DND-41 (cell line): ENCODE measurements at regions not wholly inside any gene's neighbourhood (a gene's known extent, or its start where the extent isn't known, plus 50 kb on each side); places are given as distances from the start of the nearest gene placed in this dataset.
"Not testable (repeated sequence)": the region's sequence is repeated elsewhere in the genome, so short reads cannot be mapped to it uniquely, and the experiment has no call there.

Experiments used
- ATAC-seq: fragments of 200-7000 bp; cut with Tn5 transposase; 3 replicates; pipeline ENCODE4 v1.9.1; 2021; ENCODE audit warnings: low read depth; ENCODE audit not compliant: insufficient read depth
- DNase-seq: peaks from one replicate; pipeline ENCODE4 v3.0.0-alpha.2; 2020
- H2AFZ ChIP-seq: 2 replicates; pipeline ENCODE4 v1.6.0; 2012; ENCODE audit warnings: low read depth, low read length
- H3K27ac ChIP-seq: 2 replicates; pipeline ENCODE4 v1.5.1; 2012; ENCODE audit warnings: low read length, inconsistent platforms
- H3K27me3 ChIP-seq: fragments of 200-600 bp; sonication (generic); 2 replicates; pipeline ENCODE4 v1.6.0; 2012; ENCODE audit warnings: low read length, mild to moderate bottlenecking, inconsistent platforms; ENCODE audit not compliant: insufficient read depth, poor library complexity
- H3K36me3 ChIP-seq: 2 replicates; pipeline ENCODE4 v1.5.1; 2012; ENCODE audit warnings: low read length, inconsistent platforms; ENCODE audit not compliant: insufficient read depth
- H3K4me1 ChIP-seq: 2 replicates; pipeline ENCODE4 v1.5.1; 2012; ENCODE audit warnings: mild to moderate bottlenecking, low read length; ENCODE audit not compliant: insufficient read depth
- H3K4me2 ChIP-seq: 2 replicates; pipeline ENCODE4 v1.6.0; 2012; ENCODE audit warnings: mild to moderate bottlenecking, moderate library complexity, low read length, inconsistent platforms; ENCODE audit not compliant: insufficient read depth
- H3K4me3 ChIP-seq, 2 experiments: fragments of 200-600 bp in 1 of 2; shearing (Covaris generic) in 1 of 2; 2 replicates each; pipeline ENCODE4 v1.5.1; 2012 to 2016; ENCODE audit warnings: inconsistent platforms in 2 of 2, low read length in 2 of 2, mild to moderate bottlenecking in 2 of 2, low read depth in 1 of 2, moderate library complexity in 1 of 2
- H3K79me2 ChIP-seq: 2 replicates; pipeline ENCODE4 v1.6.0; 2012; ENCODE audit warnings: low read length, inconsistent platforms; ENCODE audit not compliant: insufficient read depth
- H3K9ac ChIP-seq: 2 replicates; pipeline ENCODE4 v1.6.0; 2012; ENCODE audit warnings: low read depth, mild to moderate bottlenecking, inconsistent platforms, low read length, moderate library complexity
- H3K9me3 ChIP-seq: 2 replicates; pipeline ENCODE4 v1.5.1; 2012; ENCODE audit warnings: low read length, moderate library complexity, mild to moderate bottlenecking, inconsistent platforms; ENCODE audit not compliant: insufficient read depth, severe bottlenecking
- H4K20me1 ChIP-seq: 2 replicates; pipeline ENCODE4 v1.6.0; 2012; ENCODE audit warnings: low read length; ENCODE audit not compliant: insufficient read depth
- CTCF ChIP-seq: IDR thresholded peaks from 2 replicates; pipeline ENCODE4 v1.5.1; 2012; ENCODE audit warnings: borderline replicate concordance, low read length, moderate library complexity, mild to moderate bottlenecking; ENCODE audit not compliant: poor library complexity, severe bottlenecking; ENCODE audit errors: extremely low read depth
- EZH2 ChIP-seq: IDR thresholded peaks from 3 replicates; pipeline ENCODE4 v1.6.1; 2012; ENCODE audit warnings: borderline replicate concordance, low read depth, mild to moderate bottlenecking, moderate library complexity, low read length, inconsistent platforms; ENCODE audit not compliant: severe bottlenecking

DNA sequence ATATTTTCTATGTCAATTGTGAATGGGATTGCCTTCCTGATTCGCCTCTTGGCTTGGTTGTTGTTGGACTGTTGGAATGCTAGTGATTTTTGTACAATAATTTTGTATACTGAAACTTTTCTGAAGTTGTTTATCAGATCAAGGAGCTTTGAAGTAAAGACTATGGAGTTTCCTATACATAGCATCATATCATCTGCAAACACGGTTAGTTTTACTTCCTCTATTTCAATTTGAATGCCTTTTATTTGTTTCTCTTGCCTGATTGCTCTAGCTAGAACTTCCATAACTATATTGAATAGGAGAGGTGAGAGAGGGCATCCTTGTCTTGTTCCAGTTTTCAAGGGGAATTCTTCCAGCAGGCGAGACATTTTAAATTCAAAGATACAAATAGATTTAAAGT lies 226.5 kb downstream of the FBXO8 start:
- TF ChIP-seq EZH2 (no peak), CTCF (no peak)
- Histone ChIP-seq H3K36me3 (no peaks in the 10 kb centered on the region), H3K4me3 (no peak overlapping the region), H4K20me1 (no peaks in the 10 kb centered on the region), H3K4me1 (no peaks in the 10 kb centered on the region), H3K9ac (no peak overlapping the region), H2AFZ (no peak overlapping the region), H3K79me2 (no peaks in the 10 kb centered on the region), H3K27me3 (no peaks in the 10 kb centered on the region), H3K4me2 (no peak overlapping the region), H3K27ac (no peak overlapping the region), H3K9me3 (no peaks in the 10 kb centered on the region)
- ATAC-seq (no peak), DNase-seq (no peak)

DNA sequence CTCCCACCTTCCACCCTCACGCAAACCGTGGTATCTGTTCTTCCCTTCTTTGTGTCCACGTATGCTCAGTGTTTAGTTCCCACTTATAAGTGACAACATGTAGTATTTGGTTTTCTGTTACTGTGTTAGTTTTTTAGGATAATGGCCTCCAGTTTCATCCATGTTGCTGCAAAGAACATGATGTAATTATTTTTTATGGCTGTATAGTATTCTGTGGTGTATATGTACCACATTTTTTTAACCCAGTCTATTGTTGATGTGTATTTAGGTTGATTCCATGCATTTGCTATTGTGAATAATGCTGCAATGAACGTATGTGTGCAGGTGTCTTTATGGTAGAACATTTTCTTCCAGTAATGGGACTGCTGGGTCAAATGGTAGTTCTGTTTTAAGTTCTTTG lies 228.1 kb downstream of the FBXO8 start:
- Histone ChIP-seq H3K4me3 (no peak overlapping the region), H3K79me2 (no peaks in the 10 kb centered on the region), H4K20me1 (no peaks in the 10 kb centered on the region), H3K9ac (no peak overlapping the region), H3K4me2 (no peak overlapping the region), H3K27ac (no peak overlapping the region), H3K9me3 (no peaks in the 10 kb centered on the region), H3K27me3 (no peaks in the 10 kb centered on the region), H2AFZ (no peak overlapping the region), H3K4me1 (no peaks in the 10 kb centered on the region), H3K36me3 (no peaks in the 10 kb centered on the region)
- no peak for DNase-seq
- ATAC-seq: no peak
- TF ChIP-seq EZH2: no peak
- TF ChIP-seq CTCF: no peak

- H3K9me3 ChIP-seq: no peaks in the 10 kb centered on the region
- no peak overlapping the region for H2AFZ ChIP-seq
- no peaks in the 10 kb centered on the region for H4K20me1 ChIP-seq
- ATAC-seq: no peak
- H3K36me3 ChIP-seq: no peaks in the 10 kb centered on the region
- no peaks in the 10 kb centered on the region for H3K4me1 ChIP-seq
- H3K9ac ChIP-seq: no peak overlapping the region
- H3K4me3 ChIP-seq: no peak overlapping the region
- H3K79me2 ChIP-seq: no peaks in the 10 kb centered on the region
- TF ChIP-seq EZH2 (no peak), CTCF (no peak)
- no peak overlapping the region for H3K4me2 ChIP-seq
- no peak for DNase-seq
- no peaks in the 10 kb centered on the region for H3K27me3 ChIP-seq
- no peak overlapping the region for H3K27ac ChIP-seq
Measured at GRCh38 chr4:174053895-174054294, 229.6 kb downstream of the FBXO8 start.

DNA sequence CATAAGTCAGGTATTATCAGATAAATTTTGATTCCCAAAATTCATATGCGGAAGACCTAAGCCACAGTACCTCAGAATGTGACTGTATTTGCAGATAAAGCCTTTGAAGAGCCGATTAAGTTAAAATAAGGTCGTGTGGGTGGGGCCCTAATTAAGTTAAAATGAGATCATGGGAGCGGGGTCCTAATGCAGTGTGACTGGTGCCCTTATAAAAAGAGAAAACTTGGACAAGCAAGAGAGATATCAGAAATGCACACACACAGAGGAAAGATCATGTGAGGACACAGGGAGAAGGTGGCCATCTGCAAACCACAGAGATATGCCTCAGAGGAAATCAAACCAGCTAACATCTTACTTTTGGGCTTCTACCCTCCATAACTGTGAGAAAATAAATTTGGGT lies 236.1 kb downstream of the FBXO8 start:
- H3K36me3 ChIP-seq: no peaks in the 10 kb centered on the region
- H3K9me3 ChIP-seq: no peaks in the 10 kb centered on the region
- TF ChIP-seq EZH2: no peak
- DNase-seq: no peak
- no peaks in the 10 kb centered on the region for H3K27me3 ChIP-seq
- H3K4me1 ChIP-seq: no peaks in the 10 kb centered on the region
- H3K4me3 ChIP-seq: no peak overlapping the region
- H3K4me2 ChIP-seq: no peak overlapping the region
- no peaks in the 10 kb centered on the region for H3K79me2 ChIP-seq
- no peak overlapping the region for H2AFZ ChIP-seq
- H3K9ac ChIP-seq: no peak overlapping the region
- no peaks in the 10 kb centered on the region for H4K20me1 ChIP-seq
- no peak for ATAC-seq
- H3K27ac ChIP-seq: no peak overlapping the region

DNA sequence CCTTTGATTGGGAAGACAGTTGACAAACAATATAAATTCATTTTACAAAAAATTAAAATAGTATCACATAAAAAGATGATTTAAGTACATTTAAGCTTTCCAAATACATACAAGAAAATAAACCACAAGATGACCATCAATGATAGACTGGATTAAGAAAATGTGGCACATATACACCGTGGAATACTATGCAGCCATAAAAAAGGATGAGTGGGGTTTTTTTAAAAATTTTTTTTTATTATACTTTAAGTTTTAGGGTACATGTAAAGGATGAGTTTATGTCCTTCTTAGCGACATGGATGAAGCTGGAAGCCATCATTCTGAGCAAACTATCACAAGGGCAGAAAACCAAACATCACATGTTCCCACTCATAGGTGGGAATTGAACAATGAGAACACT lies 237.6 kb downstream of the FBXO8 start:
- H3K4me3 ChIP-seq, H3K9me3 ChIP-seq, H3K9ac ChIP-seq, H3K4me1 ChIP-seq, H3K4me2 ChIP-seq, H3K27ac ChIP-seq, H3K79me2 ChIP-seq, H2AFZ ChIP-seq, H4K20me1 ChIP-seq, DNase-seq, H3K27me3 ChIP-seq, H3K36me3 ChIP-seq, ATAC-seq: not testable (repeated sequence)
